ENCODE measurements at regions not wholly inside any gene's neighbourhood (a gene's known extent, or its start where the extent isn't known, plus 50 kb on each side); places are given as distances from the start of the nearest gene placed in this dataset.
"Not testable (repeated sequence)": the region's sequence is repeated elsewhere in the genome, so short reads cannot be mapped to it uniquely, and the experiment has no call there.

GRCh38 chr4:149912000-149912399 is 96.4 kb upstream of the IQCM start:
- no peak for ATAC-seq
- TF ChIP-seq ZNF8 (CRISPR knock-in tag; IDR thresholded peaks at IDR 0.05): no peak
- no peak for TF ChIP-seq ESRRG (CRISPR knock-in tag; IDR thresholded peaks at IDR 0.05)
- no peak for TF ChIP-seq ZC3H10 (CRISPR knock-in tag; IDR thresholded peaks at IDR 0.05)
- no peak for TF ChIP-seq TCF4 (CRISPR knock-in tag; IDR thresholded peaks at IDR 0.05; ENCODE audit: borderline replicate concordance)
- no peak for TF ChIP-seq OSR1 (CRISPR knock-in tag; IDR thresholded peaks at IDR 0.05)

DNA sequence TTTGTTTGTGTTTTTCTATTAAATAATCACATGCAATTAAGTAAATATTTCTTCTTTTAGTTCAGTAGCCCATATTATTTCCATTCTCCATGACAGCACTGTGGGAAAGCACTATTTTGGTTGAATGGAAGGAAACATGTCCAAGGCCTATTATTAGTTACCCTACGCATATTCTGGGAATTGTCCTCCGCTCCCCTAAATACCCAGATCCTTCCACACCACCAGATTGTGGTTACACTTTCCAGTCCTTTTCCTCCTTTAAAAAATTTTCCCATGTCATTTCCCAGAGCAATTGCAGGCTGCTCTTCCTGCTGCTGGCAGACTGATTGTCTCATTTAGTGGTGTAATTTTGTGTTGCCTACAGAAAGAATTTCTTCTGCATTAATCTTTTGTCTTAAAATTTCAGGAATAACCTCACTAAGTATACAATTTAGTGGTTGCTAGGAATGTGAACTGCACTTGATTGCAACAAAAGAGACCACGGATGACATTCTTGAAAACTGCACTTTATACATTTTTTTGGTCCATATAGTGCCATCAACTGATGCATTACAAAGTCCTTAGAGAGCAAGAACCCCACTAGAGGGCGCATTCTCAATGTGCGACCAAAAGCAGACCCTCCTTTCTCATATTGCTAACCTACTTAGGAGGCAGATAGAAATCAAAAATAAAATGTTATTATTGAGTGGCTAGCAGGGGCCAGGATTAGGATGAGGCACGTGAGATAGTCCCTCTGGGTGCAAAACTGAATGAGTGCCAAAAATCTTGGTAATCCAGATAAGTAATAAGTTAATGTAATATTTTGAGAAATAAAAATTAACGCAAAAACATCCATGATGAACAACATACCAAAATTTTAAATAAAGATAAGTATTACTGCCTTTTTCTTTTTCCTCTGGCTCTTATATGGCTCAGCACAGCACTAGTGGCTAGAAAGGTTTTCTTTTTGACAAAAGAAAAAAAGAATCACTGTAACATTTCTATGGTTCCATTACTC is 98.8 kb upstream of the IQCM start:
- peak; percentile 97 for ATAC-seq
- TF ChIP-seq CSDC2 (CRISPR knock-in tag; IDR thresholded peaks at IDR 0.05) (no peak), SNAI2 (CRISPR knock-in tag; IDR thresholded peaks at IDR 0.05) (no peak), CREB5 (CRISPR knock-in tag; IDR thresholded peaks at IDR 0.05; ENCODE audit: low read depth) (no peak), PPARA (CRISPR knock-in tag; IDR thresholded peaks at IDR 0.05; ENCODE audit: borderline replicate concordance) (no peak), ZFP30 (CRISPR knock-in tag; IDR thresholded peaks at IDR 0.05) (no peak), RARB (CRISPR knock-in tag; IDR thresholded peaks at IDR 0.05) (no peak), ARNTL (CRISPR knock-in tag; IDR thresholded peaks at IDR 0.05; ENCODE audit: borderline replicate concordance, low read depth) (no peak), ZNF565 (CRISPR knock-in tag; conservative IDR thresholded peaks at IDR 0.05; ENCODE audit: low read depth) (no peak), ZNF8 (CRISPR knock-in tag; IDR thresholded peaks at IDR 0.05) (no peak), ZC3H10 (CRISPR knock-in tag; IDR thresholded peaks at IDR 0.05) (no peak), ZFP3 (CRISPR knock-in tag; IDR thresholded peaks at IDR 0.05) (no peak), GLIS3 (CRISPR knock-in tag; IDR thresholded peaks at IDR 0.05) (no peak), ISL1 (CRISPR knock-in tag; IDR thresholded peaks at IDR 0.05) (no peak)
- TF ChIP-seq, protein P1, sequence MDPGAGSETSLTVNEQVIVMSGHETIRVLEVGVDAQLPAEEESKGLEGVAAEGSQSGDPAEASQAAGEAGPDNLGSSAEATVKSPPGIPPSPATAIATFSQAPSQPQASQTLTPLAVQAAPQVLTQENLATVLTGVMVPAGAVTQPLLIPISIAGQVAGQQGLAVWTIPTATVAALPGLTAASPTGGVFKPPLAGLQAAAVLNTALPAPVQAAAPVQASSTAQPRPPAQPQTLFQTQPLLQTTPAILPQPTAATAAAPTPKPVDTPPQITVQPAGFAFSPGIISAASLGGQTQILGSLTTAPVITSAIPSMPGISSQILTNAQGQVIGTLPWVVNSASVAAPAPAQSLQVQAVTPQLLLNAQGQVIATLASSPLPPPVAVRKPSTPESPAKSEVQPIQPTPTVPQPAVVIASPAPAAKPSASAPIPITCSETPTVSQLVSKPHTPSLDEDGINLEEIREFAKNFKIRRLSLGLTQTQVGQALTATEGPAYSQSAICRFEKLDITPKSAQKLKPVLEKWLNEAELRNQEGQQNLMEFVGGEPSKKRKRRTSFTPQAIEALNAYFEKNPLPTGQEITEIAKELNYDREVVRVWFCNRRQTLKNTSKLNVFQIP (CRISPR knock-in tag; IDR thresholded peaks at IDR 0.05; ENCODE audit: borderline replicate concordance, low read depth): no peak

DNA sequence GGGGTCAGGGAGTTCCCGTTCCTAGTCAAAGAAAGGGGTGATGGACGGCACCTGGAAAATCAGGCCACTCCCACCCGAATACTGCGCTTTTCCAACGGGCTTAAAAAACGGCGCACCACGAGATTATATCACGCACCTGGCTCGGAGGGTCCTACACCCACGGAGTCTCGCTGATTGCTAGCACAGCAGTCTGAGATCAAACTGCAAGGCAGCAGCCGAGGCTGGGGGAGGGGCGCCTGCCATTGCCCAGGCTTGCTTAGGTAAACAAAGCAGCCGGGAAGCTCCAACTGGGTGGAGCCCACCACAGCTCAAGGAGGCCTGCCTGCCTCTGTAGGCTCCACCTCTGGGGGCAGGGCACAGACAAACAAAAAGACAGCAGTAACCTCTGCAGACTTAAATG is 100.1 kb upstream of the IQCM start:
- ATAC-seq: not testable (repeated sequence)

GRCh38 chr4:149923736-149924135 is 108.1 kb upstream of the IQCM start:
- no peak for TF ChIP-seq ZC3H10 (CRISPR knock-in tag; IDR thresholded peaks at IDR 0.05)
- no peak for TF ChIP-seq ZNF70 (CRISPR knock-in tag; IDR thresholded peaks at IDR 0.05)
- TF ChIP-seq BACH2 (CRISPR knock-in tag; IDR thresholded peaks at IDR 0.05; ENCODE audit: borderline replicate concordance): no peak
- TF ChIP-seq CREB5 (CRISPR knock-in tag; IDR thresholded peaks at IDR 0.05; ENCODE audit: low read depth): no peak
- TF ChIP-seq SNAI2 (CRISPR knock-in tag; IDR thresholded peaks at IDR 0.05): no peak
- no peak for TF ChIP-seq TCF4 (CRISPR knock-in tag; IDR thresholded peaks at IDR 0.05; ENCODE audit: borderline replicate concordance)
- TF ChIP-seq, protein P2, sequence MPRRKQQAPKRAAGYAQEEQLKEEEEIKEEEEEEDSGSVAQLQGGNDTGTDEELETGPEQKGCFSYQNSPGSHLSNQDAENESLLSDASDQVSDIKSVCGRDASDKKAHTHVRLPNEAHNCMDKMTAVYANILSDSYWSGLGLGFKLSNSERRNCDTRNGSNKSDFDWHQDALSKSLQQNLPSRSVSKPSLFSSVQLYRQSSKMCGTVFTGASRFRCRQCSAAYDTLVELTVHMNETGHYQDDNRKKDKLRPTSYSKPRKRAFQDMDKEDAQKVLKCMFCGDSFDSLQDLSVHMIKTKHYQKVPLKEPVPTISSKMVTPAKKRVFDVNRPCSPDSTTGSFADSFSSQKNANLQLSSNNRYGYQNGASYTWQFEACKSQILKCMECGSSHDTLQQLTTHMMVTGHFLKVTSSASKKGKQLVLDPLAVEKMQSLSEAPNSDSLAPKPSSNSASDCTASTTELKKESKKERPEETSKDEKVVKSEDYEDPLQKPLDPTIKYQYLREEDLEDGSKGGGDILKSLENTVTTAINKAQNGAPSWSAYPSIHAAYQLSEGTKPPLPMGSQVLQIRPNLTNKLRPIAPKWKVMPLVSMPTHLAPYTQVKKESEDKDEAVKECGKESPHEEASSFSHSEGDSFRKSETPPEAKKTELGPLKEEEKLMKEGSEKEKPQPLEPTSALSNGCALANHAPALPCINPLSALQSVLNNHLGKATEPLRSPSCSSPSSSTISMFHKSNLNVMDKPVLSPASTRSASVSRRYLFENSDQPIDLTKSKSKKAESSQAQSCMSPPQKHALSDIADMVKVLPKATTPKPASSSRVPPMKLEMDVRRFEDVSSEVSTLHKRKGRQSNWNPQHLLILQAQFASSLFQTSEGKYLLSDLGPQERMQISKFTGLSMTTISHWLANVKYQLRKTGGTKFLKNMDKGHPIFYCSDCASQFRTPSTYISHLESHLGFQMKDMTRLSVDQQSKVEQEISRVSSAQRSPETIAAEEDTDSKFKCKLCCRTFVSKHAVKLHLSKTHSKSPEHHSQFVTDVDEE (CRISPR knock-in tag; IDR thresholded peaks at IDR 0.05): no peak
- no peak for TF ChIP-seq ZNF8 (CRISPR knock-in tag; IDR thresholded peaks at IDR 0.05)
- TF ChIP-seq ZNF565 (CRISPR knock-in tag; conservative IDR thresholded peaks at IDR 0.05; ENCODE audit: low read depth): no peak
- TF ChIP-seq ARNTL (CRISPR knock-in tag; IDR thresholded peaks at IDR 0.05; ENCODE audit: borderline replicate concordance, low read depth): no peak
- TF ChIP-seq GLIS3 (CRISPR knock-in tag; IDR thresholded peaks at IDR 0.05): no peak
- no peak for TF ChIP-seq OSR1 (CRISPR knock-in tag; IDR thresholded peaks at IDR 0.05)
- TF ChIP-seq ZFP3 (CRISPR knock-in tag; IDR thresholded peaks at IDR 0.05): no peak
- TF ChIP-seq PATZ1 (CRISPR knock-in tag; IDR thresholded peaks at IDR 0.05; ENCODE audit: borderline replicate concordance): no peak
- TF ChIP-seq TOX (CRISPR knock-in tag; IDR thresholded peaks at IDR 0.05; ENCODE audit: borderline replicate concordance): no peak
- no peak for TF ChIP-seq CSDC2 (CRISPR knock-in tag; IDR thresholded peaks at IDR 0.05)
- TF ChIP-seq CSRNP3 (CRISPR knock-in tag; IDR thresholded peaks at IDR 0.05): no peak
- no peak for TF ChIP-seq ISL1 (CRISPR knock-in tag; IDR thresholded peaks at IDR 0.05)
- no peak for TF ChIP-seq PPARA (CRISPR knock-in tag; IDR thresholded peaks at IDR 0.05; ENCODE audit: borderline replicate concordance)
- no peak for TF ChIP-seq ZFP30 (CRISPR knock-in tag; IDR thresholded peaks at IDR 0.05)
- peak; percentile 50; the same call in 1 of the 3 replicates for ATAC-seq
